ENCODE measurements at regions not wholly inside any gene's neighbourhood (a gene's known extent, or its start where the extent isn't known, plus 50 kb on each side); places are given as distances from the start of the nearest gene placed in this dataset.

GRCh38 chr5:106940986-106941385 is 729.8 kb downstream of the EFNA5 start:
- no peak for TF ChIP-seq CTCF (IDR thresholded peaks at IDR 0.05; ENCODE audit: low read depth, low read length)
- TF ChIP-seq EZH2phosphoT487 (IDR thresholded peaks at IDR 0.05; ENCODE audit: low read depth): no peak
- H3K27me3 ChIP-seq (ENCODE audit: low read depth, low read length): no peaks in the 10 kb centered on the region
- no peak overlapping the region for H2AFZ ChIP-seq (ENCODE audit: low read depth, low read length)
- no peaks in the 10 kb centered on the region for H3K9me3 ChIP-seq (ENCODE audit: insufficient read depth, low read length)
- H3K36me3 ChIP-seq (replicated peaks; ENCODE audit: low read depth, low read length): no peaks in the 10 kb centered on the region
- H3K4me1 ChIP-seq (ENCODE audit: low read length): no peaks in the 10 kb centered on the region
- H3K4me2 ChIP-seq (ENCODE audit: low read length): no peak overlapping the region
- no peak overlapping the region for H3K27ac ChIP-seq (ENCODE audit: low read length)
- no peak overlapping the region for H3K4me3 ChIP-seq (ENCODE audit: low read length)
- H3K9ac ChIP-seq (ENCODE audit: low read length): no peak overlapping the region
- no peaks in the 10 kb centered on the region for H3K79me2 ChIP-seq (ENCODE audit: low read length)
- no peaks in the 10 kb centered on the region for H4K20me1 ChIP-seq (ENCODE audit: insufficient read depth, low read length)

GRCh38 chr5:106940301-106940846 is 730.4 kb downstream of the EFNA5 start:
- H3K9ac ChIP-seq (ENCODE audit: low read length): no peak overlapping the region
- no peak overlapping the region for H3K4me3 ChIP-seq (ENCODE audit: low read length)
- no peaks in the 10 kb centered on the region for H3K27me3 ChIP-seq (ENCODE audit: low read depth, low read length)
- H2AFZ ChIP-seq (ENCODE audit: low read depth, low read length): no peak overlapping the region
- no peaks in the 10 kb centered on the region for H3K4me1 ChIP-seq (ENCODE audit: low read length)
- H3K79me2 ChIP-seq (ENCODE audit: low read length): no peaks in the 10 kb centered on the region
- H3K36me3 ChIP-seq (replicated peaks; ENCODE audit: low read depth, low read length): no peaks in the 10 kb centered on the region
- no peak overlapping the region for H3K4me2 ChIP-seq (ENCODE audit: low read length)
- H3K9me3 ChIP-seq (ENCODE audit: insufficient read depth, low read length): no peaks in the 10 kb centered on the region
- no peaks in the 10 kb centered on the region for H4K20me1 ChIP-seq (ENCODE audit: insufficient read depth, low read length)
- no peak overlapping the region for H3K27ac ChIP-seq (ENCODE audit: low read length)
- no peak for TF ChIP-seq CTCF (IDR thresholded peaks at IDR 0.05; ENCODE audit: low read depth, low read length)
- TF ChIP-seq EZH2phosphoT487 (IDR thresholded peaks at IDR 0.05; ENCODE audit: low read depth): no peak

- Histone ChIP-seq H3K9me3 (ENCODE audit: insufficient read depth, low read length) (no peaks in the 10 kb centered on the region), H4K20me1 (ENCODE audit: insufficient read depth, low read length) (no peaks in the 10 kb centered on the region), H3K4me1 (ENCODE audit: low read length) (peaks cover 10% of the 10 kb centered on the region), H3K27me3 (ENCODE audit: low read depth, low read length) (no peaks in the 10 kb centered on the region), H3K9ac (ENCODE audit: low read length) (no peak overlapping the region), H3K36me3 (replicated peaks; ENCODE audit: low read depth, low read length) (no peaks in the 10 kb centered on the region), H2AFZ (ENCODE audit: low read depth, low read length) (no peak overlapping the region), H3K4me3 (ENCODE audit: low read length) (no peak overlapping the region), H3K4me2 (ENCODE audit: low read length) (no peak overlapping the region), H3K27ac (ENCODE audit: low read length) (no peak overlapping the region), H3K79me2 (ENCODE audit: low read length) (no peaks in the 10 kb centered on the region)
- TF ChIP-seq EZH2phosphoT487 (IDR thresholded peaks at IDR 0.05; ENCODE audit: low read depth) (no peak), CTCF (IDR thresholded peaks at IDR 0.05; ENCODE audit: low read depth, low read length) (no peak)
These were observed 747.3 kb downstream of the EFNA5 start for GRCh38 chr5:106923409-106923808.

GRCh38 chr5:106921567-106921966 is 749.2 kb downstream of the EFNA5 start:
- no peaks in the 10 kb centered on the region for H3K27me3 ChIP-seq (ENCODE audit: low read depth, low read length)
- no peak overlapping the region for H3K27ac ChIP-seq (ENCODE audit: low read length)
- H3K9me3 ChIP-seq (ENCODE audit: insufficient read depth, low read length): no peaks in the 10 kb centered on the region
- H2AFZ ChIP-seq (ENCODE audit: low read depth, low read length): no peak overlapping the region
- no peak for TF ChIP-seq CTCF (IDR thresholded peaks at IDR 0.05; ENCODE audit: low read depth, low read length)
- no peak for TF ChIP-seq EZH2phosphoT487 (IDR thresholded peaks at IDR 0.05; ENCODE audit: low read depth)
- H3K4me3 ChIP-seq (ENCODE audit: low read length): no peak overlapping the region
- H3K36me3 ChIP-seq (replicated peaks; ENCODE audit: low read depth, low read length): no peaks in the 10 kb centered on the region
- no peak overlapping the region for H3K9ac ChIP-seq (ENCODE audit: low read length)
- H3K79me2 ChIP-seq (ENCODE audit: low read length): no peaks in the 10 kb centered on the region
- H3K4me2 ChIP-seq (ENCODE audit: low read length): no peak overlapping the region
- H4K20me1 ChIP-seq (ENCODE audit: insufficient read depth, low read length): no peaks in the 10 kb centered on the region
- peaks cover 10% of the 10 kb centered on the region for H3K4me1 ChIP-seq (ENCODE audit: low read length)
